Activated CD4-positive, alpha-beta memory T cell treated with anti-CD3 and anti-CD28 coated beads, Interleukin-2, amount 10 ng/mL, durations not matched to agents 7 days and 5 days (primary cell): ENCODE measurements at regions not wholly inside any gene's neighbourhood (a gene's known extent, or its start where the extent isn't known, plus 50 kb on each side); places are given as distances from the start of the nearest gene placed in this dataset.

Experiments used
- CTCF ChIA-PET: fragments of 350-600 bp; sonication (Branson Sonifier 250); formaldehyde crosslinking; loops from one replicate; lab custom pipeline; 2021; ENCODE audit warnings: antibody characterized with exemption, inconsistent platforms; lab: Charles Lee
- POLR2A ChIA-PET: fragments of 350-600 bp; sonication (Branson Sonifier 250); formaldehyde crosslinking; loops from one replicate; lab custom pipeline; 2021; ENCODE audit warnings: antibody characterized with exemption; lab: Charles Lee
- DNase-seq: peaks from one replicate; pipeline ENCODE4 v3.0.0-alpha.2; 2020
- H3K27ac Mint-ChIP-seq: one replicate; pipeline ENCODE4 v1.8.0; 2021; ENCODE audit warnings: mild to moderate bottlenecking, mixed read lengths
- H3K27me3 Mint-ChIP-seq: one replicate; pipeline ENCODE4 v1.8.0; 2021; ENCODE audit warnings: mixed read lengths
- H3K36me3 Mint-ChIP-seq: one replicate; pipeline ENCODE4 v1.8.0; 2021; ENCODE audit warnings: low read depth, mixed read lengths
- H3K4me1 Mint-ChIP-seq: one replicate; pipeline ENCODE4 v1.8.0; 2021; ENCODE audit warnings: mixed read lengths
- H3K4me3 Mint-ChIP-seq: one replicate; pipeline ENCODE4 v1.8.0; 2021; ENCODE audit warnings: mild to moderate bottlenecking, mixed read lengths
- H3K9me3 Mint-ChIP-seq: one replicate; pipeline ENCODE4 v1.8.0; 2021; ENCODE audit warnings: mixed read lengths

- POLR2A ChIA-PET = no interaction called here
Measured at GRCh38 chr2:7508296-7508943, 591.2 kb downstream of the RNF144A start.

GRCh38 chr2:7510353-7510752 is 593.1 kb downstream of the RNF144A start:
- Mint-ChIP-seq H3K27ac (no peak overlapping the region), H3K4me1 (peaks cover 8% of the 10 kb centered on the region), H3K27me3 (no peaks in the 10 kb centered on the region), H3K4me3 (no peak overlapping the region), H3K36me3 (peaks cover 9% of the 10 kb centered on the region), H3K9me3 (peaks cover 2% of the 10 kb centered on the region)
- no peak for DNase-seq
- POLR2A ChIA-PET = interaction anchor here (1.5 kb wide), 1 partner anchor 60 kb away, joined by 3 read pairs; no protein-coding TSS in a partner anchor
- CTCF ChIA-PET = interaction anchor here (1.2 kb wide), 1 partner anchor 18 kb away, joined by 4 read pairs; no protein-coding TSS in a partner anchor

More at GRCh38 chr2:7508296-7508943, 591.2 kb downstream of the RNF144A start:
- H3K27ac Mint-ChIP-seq = no peak overlapping the region
- H3K4me1 Mint-ChIP-seq = peaks cover 1% of the 10 kb centered on the region
- H3K9me3 Mint-ChIP-seq = peaks cover 2% of the 10 kb centered on the region
- CTCF ChIA-PET = no interaction called here
- H3K36me3 Mint-ChIP-seq = peaks cover 2% of the 10 kb centered on the region
- DNase-seq = no peak
- peaks cover 2% of the 10 kb centered on the region for H3K27me3 Mint-ChIP-seq
- H3K4me3 Mint-ChIP-seq = no peak overlapping the region

GRCh38 chr2:7513834-7514233 is 596.6 kb downstream of the RNF144A start:
- Mint-ChIP-seq H3K27ac (no peak overlapping the region), H3K4me3 (no peak overlapping the region), H3K4me1 (peaks cover 29% of the 10 kb centered on the region), H3K9me3 (peaks cover 4% of the 10 kb centered on the region), H3K27me3 (no peaks in the 10 kb centered on the region), H3K36me3 (peaks cover 16% of the 10 kb centered on the region)
- ChIA-PET POLR2A (no interaction called here), CTCF (no interaction called here)
- no peak for DNase-seq

GRCh38 chr2:7515327-7515726 is 598.1 kb downstream of the RNF144A start:
- CTCF ChIA-PET = no interaction called here
- H3K27ac Mint-ChIP-seq = peak overlapping the region; percentile 34
- POLR2A ChIA-PET = interaction anchor here (1.7 kb wide), 1 partner anchor 79 kb away, joined by 4 read pairs; no protein-coding TSS in a partner anchor

GRCh38 chr2:7516484-7517063 is 599.4 kb downstream of the RNF144A start:
- ChIA-PET POLR2A (interaction anchor here (1.0 to 1.7 kb wide), 3 partner anchors 66 to 80 kb away, joined by 3 to 4 read pairs (median 3); no protein-coding TSS in a partner anchor), CTCF (no interaction called here)
- Mint-ChIP-seq H3K36me3 (peaks cover 14% of the 10 kb centered on the region), H3K4me3 (no peak overlapping the region), H3K9me3 (peaks cover 7% of the 10 kb centered on the region), H3K27ac (peak overlapping the region; percentile 89), H3K4me1 (peaks cover 35% of the 10 kb centered on the region), H3K27me3 (no peaks in the 10 kb centered on the region)
- DNase-seq = no peak

More at GRCh38 chr2:7515327-7515726, 598.1 kb downstream of the RNF144A start:
- DNase-seq = no peak
- Mint-ChIP-seq H3K9me3 (peaks cover 4% of the 10 kb centered on the region), H3K4me1 (peaks cover 32% of the 10 kb centered on the region), H3K36me3 (peaks cover 15% of the 10 kb centered on the region), H3K27me3 (no peaks in the 10 kb centered on the region), H3K4me3 (no peak overlapping the region)

GRCh38 chr2:7517088-7517487 is 599.9 kb downstream of the RNF144A start:
- POLR2A ChIA-PET = interaction anchor here (1.0 to 1.7 kb wide), 3 partner anchors 67 to 80 kb away, joined by 3 to 4 read pairs (median 3); no protein-coding TSS in a partner anchor
- CTCF ChIA-PET = interaction anchor here (1.0 kb wide), 1 partner anchor 154 kb away, joined by 3 read pairs; no protein-coding TSS in a partner anchor
- peak overlapping the region; percentile 43 for H3K4me3 Mint-ChIP-seq
- peaks cover 14% of the 10 kb centered on the region for H3K36me3 Mint-ChIP-seq
- no peaks in the 10 kb centered on the region for H3K27me3 Mint-ChIP-seq
- H3K27ac Mint-ChIP-seq = peak overlapping the region; percentile 89
- H3K9me3 Mint-ChIP-seq = peaks cover 7% of the 10 kb centered on the region
- H3K4me1 Mint-ChIP-seq = peaks cover 36% of the 10 kb centered on the region
- DNase-seq = peak; percentile 43

GRCh38 chr2:7517851-7518250 is 600.6 kb downstream of the RNF144A start:
- H3K27me3 Mint-ChIP-seq = no peaks in the 10 kb centered on the region
- H3K36me3 Mint-ChIP-seq = peaks cover 16% of the 10 kb centered on the region
- H3K4me3 Mint-ChIP-seq = no peak overlapping the region
- CTCF ChIA-PET = interaction anchor here (1.0 kb wide), 1 partner anchor 154 kb away, joined by 3 read pairs; no protein-coding TSS in a partner anchor
- H3K27ac Mint-ChIP-seq = peak overlapping the region; percentile 50
- peaks cover 9% of the 10 kb centered on the region for H3K9me3 Mint-ChIP-seq
- DNase-seq = no peak
- POLR2A ChIA-PET = interaction anchor here (1.0 kb wide), 1 partner anchor 67 kb away, joined by 3 read pairs; no protein-coding TSS in a partner anchor
- H3K4me1 Mint-ChIP-seq = peaks cover 44% of the 10 kb centered on the region

GRCh38 chr2:7523481-7524120 is 606.4 kb downstream of the RNF144A start:
- H3K9me3 Mint-ChIP-seq = peaks cover 28% of the 10 kb centered on the region
- H3K4me1 Mint-ChIP-seq = peaks cover 43% of the 10 kb centered on the region
- CTCF ChIA-PET = no interaction called here
- peak overlapping the region; percentile 34 for H3K4me3 Mint-ChIP-seq
- POLR2A ChIA-PET = interaction anchor here (1.0 to 2.7 kb wide), 7 partner anchors 12 to 202 kb away, joined by 3 to 12 read pairs (median 6); no protein-coding TSS in a partner anchor
- no peak for DNase-seq
- no peaks in the 10 kb centered on the region for H3K27me3 Mint-ChIP-seq
- H3K27ac Mint-ChIP-seq = peak overlapping the region; percentile 77
- peaks cover 14% of the 10 kb centered on the region for H3K36me3 Mint-ChIP-seq

GRCh38 chr2:7524195-7524594 is 607.0 kb downstream of the RNF144A start:
- no peak for DNase-seq
- ChIA-PET CTCF (no interaction called here), POLR2A (interaction anchor here (1.0 to 2.7 kb wide), 6 partner anchors 11 to 201 kb away, joined by 3 to 12 read pairs (median 6); no protein-coding TSS in a partner anchor)
- Mint-ChIP-seq H3K4me1 (peaks cover 40% of the 10 kb centered on the region), H3K27ac (peak overlapping the region; percentile 77), H3K36me3 (peaks cover 20% of the 10 kb centered on the region), H3K4me3 (peak overlapping the region; percentile 34), H3K27me3 (no peaks in the 10 kb centered on the region), H3K9me3 (peaks cover 34% of the 10 kb centered on the region)

- Mint-ChIP-seq H3K9me3 (peaks cover 47% of the 10 kb centered on the region), H3K36me3 (peaks cover 33% of the 10 kb centered on the region), H3K27ac (no peak overlapping the region), H3K27me3 (no peaks in the 10 kb centered on the region), H3K4me1 (peaks cover 40% of the 10 kb centered on the region), H3K4me3 (no peak overlapping the region)
- no peak for DNase-seq
- CTCF ChIA-PET = no interaction called here
- POLR2A ChIA-PET = interaction anchor here (2.1 kb wide), 1 partner anchor 10 kb away, joined by 7 read pairs; no protein-coding TSS in a partner anchor
Measured at GRCh38 chr2:7525746-7526145, 608.5 kb downstream of the RNF144A start.

GRCh38 chr2:7527165-7527722 is 610.0 kb downstream of the RNF144A start:
- peaks cover 48% of the 10 kb centered on the region for H3K36me3 Mint-ChIP-seq
- CTCF ChIA-PET = interaction anchor here (0.6 kb wide), 1 partner anchor 199 kb away, joined by 3 read pairs; no protein-coding TSS in a partner anchor
- no peak for DNase-seq
- no peaks in the 10 kb centered on the region for H3K27me3 Mint-ChIP-seq
- H3K9me3 Mint-ChIP-seq = peaks cover 60% of the 10 kb centered on the region
- H3K4me3 Mint-ChIP-seq = no peak overlapping the region
- H3K4me1 Mint-ChIP-seq = peaks cover 37% of the 10 kb centered on the region
- H3K27ac Mint-ChIP-seq = no peak overlapping the region
- POLR2A ChIA-PET = no interaction called here

GRCh38 chr2:7530001-7530400 is 612.8 kb downstream of the RNF144A start:
- Mint-ChIP-seq H3K4me1 (peaks cover 22% of the 10 kb centered on the region), H3K9me3 (peaks cover 62% of the 10 kb centered on the region), H3K4me3 (no peak overlapping the region), H3K27me3 (no peaks in the 10 kb centered on the region), H3K27ac (no peak overlapping the region), H3K36me3 (peaks cover 45% of the 10 kb centered on the region)
- ChIA-PET CTCF (no interaction called here), POLR2A (no interaction called here)
- DNase-seq = no peak
